ENCODE measurements at regions not wholly inside any gene's neighbourhood (a gene's known extent, or its start where the extent isn't known, plus 50 kb on each side); places are given as distances from the start of the nearest gene placed in this dataset.

DNA sequence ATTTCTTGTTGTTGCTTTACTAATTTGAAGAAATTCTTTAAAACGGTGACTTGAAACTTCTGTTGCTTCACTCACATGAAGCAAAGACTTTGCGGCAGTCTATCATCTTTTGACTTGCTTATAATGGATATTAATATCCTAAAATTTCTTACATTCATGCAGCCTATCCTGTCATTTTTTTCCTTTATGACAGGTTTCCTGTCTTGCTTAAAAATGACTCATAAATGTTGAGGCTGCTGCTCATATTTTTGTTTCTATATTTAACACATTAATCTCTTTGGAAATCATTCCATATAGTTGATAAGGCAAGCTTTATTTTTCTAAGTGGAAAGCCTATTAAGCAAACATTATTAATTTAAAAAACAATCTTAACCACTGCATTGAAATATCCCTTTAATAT, 176.6 kb upstream of the GALNTL6 start:
- Histone ChIP-seq H3F3A (replicated peaks; ENCODE audit: low read depth) (no peaks in the 10 kb centered on the region), H3K4me3 (no peak overlapping the region), H3K9me2 (ENCODE audit: insufficient read depth) (no peaks in the 10 kb centered on the region), H3K36me3 (ENCODE audit: insufficient read depth) (no peaks in the 10 kb centered on the region), H3K27me3 (ENCODE audit: insufficient read depth) (no peaks in the 10 kb centered on the region), H3K4me1 (ENCODE audit: insufficient read depth) (no peaks in the 10 kb centered on the region), H3K79me2 (replicated peaks; ENCODE audit: insufficient read depth) (no peaks in the 10 kb centered on the region), H3K27ac (ENCODE audit: low read depth) (no peak overlapping the region), H3K4me2 (no peak overlapping the region), H2AFZ (no peak overlapping the region), H4K20me1 (replicated peaks; ENCODE audit: insufficient read depth) (no peaks in the 10 kb centered on the region)
- no peak for TF ChIP-seq REST (IDR thresholded peaks at IDR 0.05; ENCODE audit: unreplicated experiment)
- TF ChIP-seq POLR2AphosphoS5 (IDR thresholded peaks at IDR 0.05; ENCODE audit: low read depth), result no peak
- TF ChIP-seq NANOG (IDR thresholded peaks at IDR 0.05; ENCODE audit: borderline replicate concordance), result no peak
- no peak for TF ChIP-seq EZH2phosphoT487 (IDR thresholded peaks at IDR 0.05; ENCODE audit: unreplicated experiment)
- TF ChIP-seq STAT1 (IDR thresholded peaks at IDR 0.05; ENCODE audit: unreplicated experiment), result no peak
- no peak for TF ChIP-seq CTCF (conservative IDR thresholded peaks at IDR 0.05; ENCODE audit: low read depth in 2 of 2)
- TF ChIP-seq ZNF331 (CRISPR knock-in tag; IDR thresholded peaks at IDR 0.05; ENCODE audit: low read depth), result no peak
- TF ChIP-seq, protein P1, sequence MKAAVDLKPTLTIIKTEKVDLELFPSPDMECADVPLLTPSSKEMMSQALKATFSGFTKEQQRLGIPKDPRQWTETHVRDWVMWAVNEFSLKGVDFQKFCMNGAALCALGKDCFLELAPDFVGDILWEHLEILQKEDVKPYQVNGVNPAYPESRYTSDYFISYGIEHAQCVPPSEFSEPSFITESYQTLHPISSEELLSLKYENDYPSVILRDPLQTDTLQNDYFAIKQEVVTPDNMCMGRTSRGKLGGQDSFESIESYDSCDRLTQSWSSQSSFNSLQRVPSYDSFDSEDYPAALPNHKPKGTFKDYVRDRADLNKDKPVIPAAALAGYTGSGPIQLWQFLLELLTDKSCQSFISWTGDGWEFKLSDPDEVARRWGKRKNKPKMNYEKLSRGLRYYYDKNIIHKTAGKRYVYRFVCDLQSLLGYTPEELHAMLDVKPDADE (IDR thresholded peaks at IDR 0.05), result no peak
- no peak for TF ChIP-seq EZH2 (IDR thresholded peaks at IDR 0.05; ENCODE audit: low read depth, unreplicated experiment)
- TF ChIP-seq, protein P2, sequence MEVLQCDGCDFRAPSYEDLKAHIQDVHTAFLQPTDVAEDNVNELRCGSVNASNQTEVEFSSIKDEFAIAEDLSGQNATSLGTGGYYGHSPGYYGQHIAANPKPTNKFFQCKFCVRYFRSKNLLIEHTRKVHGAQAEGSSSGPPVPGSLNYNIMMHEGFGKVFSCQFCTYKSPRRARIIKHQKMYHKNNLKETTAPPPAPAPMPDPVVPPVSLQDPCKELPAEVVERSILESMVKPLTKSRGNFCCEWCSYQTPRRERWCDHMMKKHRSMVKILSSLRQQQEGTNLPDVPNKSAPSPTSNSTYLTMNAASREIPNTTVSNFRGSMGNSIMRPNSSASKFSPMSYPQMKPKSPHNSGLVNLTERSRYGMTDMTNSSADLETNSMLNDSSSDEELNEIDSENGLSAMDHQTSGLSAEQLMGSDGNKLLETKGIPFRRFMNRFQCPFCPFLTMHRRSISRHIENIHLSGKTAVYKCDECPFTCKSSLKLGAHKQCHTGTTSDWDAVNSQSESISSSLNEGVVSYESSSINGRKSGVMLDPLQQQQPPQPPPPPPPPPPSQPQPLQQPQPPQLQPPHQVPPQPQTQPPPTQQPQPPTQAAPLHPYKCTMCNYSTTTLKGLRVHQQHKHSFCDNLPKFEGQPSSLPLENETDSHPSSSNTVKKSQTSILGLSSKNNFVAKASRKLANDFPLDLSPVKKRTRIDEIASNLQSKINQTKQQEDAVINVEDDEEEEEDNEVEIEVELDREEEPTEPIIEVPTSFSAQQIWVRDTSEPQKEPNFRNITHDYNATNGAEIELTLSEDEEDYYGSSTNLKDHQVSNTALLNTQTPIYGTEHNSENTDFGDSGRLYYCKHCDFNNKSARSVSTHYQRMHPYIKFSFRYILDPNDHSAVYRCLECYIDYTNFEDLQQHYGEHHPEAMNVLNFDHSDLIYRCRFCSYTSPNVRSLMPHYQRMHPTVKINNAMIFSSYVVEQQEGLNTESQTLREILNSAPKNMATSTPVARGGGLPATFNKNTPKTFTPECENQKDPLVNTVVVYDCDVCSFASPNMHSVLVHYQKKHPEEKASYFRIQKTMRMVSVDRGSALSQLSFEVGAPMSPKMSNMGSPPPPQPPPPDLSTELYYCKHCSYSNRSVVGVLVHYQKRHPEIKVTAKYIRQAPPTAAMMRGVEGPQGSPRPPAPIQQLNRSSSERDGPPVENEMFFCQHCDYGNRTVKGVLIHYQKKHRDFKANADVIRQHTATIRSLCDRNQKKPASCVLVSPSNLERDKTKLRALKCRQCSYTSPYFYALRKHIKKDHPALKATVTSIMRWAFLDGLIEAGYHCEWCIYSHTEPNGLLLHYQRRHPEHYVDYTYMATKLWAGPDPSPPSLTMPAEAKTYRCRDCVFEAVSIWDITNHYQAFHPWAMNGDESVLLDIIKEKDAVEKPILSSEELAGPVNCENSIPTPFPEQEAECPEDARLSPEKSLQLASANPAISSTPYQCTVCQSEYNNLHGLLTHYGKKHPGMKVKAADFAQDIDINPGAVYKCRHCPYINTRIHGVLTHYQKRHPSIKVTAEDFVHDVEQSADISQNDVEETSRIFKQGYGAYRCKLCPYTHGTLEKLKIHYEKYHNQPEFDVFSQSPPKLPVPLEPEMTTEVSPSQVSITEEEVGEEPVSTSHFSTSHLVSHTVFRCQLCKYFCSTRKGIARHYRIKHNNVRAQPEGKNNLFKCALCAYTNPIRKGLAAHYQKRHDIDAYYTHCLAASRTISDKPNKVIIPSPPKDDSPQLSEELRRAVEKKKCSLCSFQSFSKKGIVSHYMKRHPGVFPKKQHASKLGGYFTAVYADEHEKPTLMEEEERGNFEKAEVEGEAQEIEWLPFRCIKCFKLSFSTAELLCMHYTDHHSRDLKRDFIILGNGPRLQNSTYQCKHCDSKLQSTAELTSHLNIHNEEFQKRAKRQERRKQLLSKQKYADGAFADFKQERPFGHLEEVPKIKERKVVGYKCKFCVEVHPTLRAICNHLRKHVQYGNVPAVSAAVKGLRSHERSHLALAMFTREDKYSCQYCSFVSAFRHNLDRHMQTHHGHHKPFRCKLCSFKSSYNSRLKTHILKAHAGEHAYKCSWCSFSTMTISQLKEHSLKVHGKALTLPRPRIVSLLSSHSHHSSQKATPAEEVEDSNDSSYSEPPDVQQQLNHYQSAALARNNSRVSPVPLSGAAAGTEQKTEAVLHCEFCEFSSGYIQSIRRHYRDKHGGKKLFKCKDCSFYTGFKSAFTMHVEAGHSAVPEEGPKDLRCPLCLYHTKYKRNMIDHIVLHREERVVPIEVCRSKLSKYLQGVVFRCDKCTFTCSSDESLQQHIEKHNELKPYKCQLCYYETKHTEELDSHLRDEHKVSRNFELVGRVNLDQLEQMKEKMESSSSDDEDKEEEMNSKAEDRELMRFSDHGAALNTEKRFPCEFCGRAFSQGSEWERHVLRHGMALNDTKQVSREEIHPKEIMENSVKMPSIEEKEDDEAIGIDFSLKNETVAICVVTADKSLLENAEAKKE (CRISPR knock-in tag; IDR thresholded peaks at IDR 0.05), result no peak
- no peak for TF ChIP-seq ZNF114 (CRISPR knock-in tag; IDR thresholded peaks at IDR 0.05)
- TF ChIP-seq JUNB (IDR thresholded peaks at IDR 0.05; ENCODE audit: unreplicated experiment), result no peak
- TF ChIP-seq CREB1 (CRISPR knock-in tag; IDR thresholded peaks at IDR 0.05; ENCODE audit: low read depth), result no peak
- H3K36me3 Mint-ChIP-seq (ENCODE audit: low read depth), result no peaks in the 10 kb centered on the region; the same call in 2 of the 3 replicates
- H3K27ac Mint-ChIP-seq, result no peak overlapping the region
- no peaks in the 10 kb centered on the region for H3K27me3 Mint-ChIP-seq (ENCODE audit: insufficient read depth, low read depth, poor library complexity)
- no peak for DNase-seq (ENCODE audit: low spot score)
- H3K9me3 Mint-ChIP-seq, result no peaks in the 10 kb centered on the region; the same call in 1 of the 3 replicates
- no peak overlapping the region for H3K4me3 Mint-ChIP-seq
- ATAC-seq, result no peak
- H3K4me1 Mint-ChIP-seq, result no peaks in the 10 kb centered on the region

Data from GM23338 (cell line).